Keratinocyte (primary cell): ENCODE measurements at regions not wholly inside any gene's neighbourhood (a gene's known extent, or its start where the extent isn't known, plus 50 kb on each side); places are given as distances from the start of the nearest gene placed in this dataset.

Source experiments
- DNase-seq: peaks from one replicate; pipeline ENCODE4 v3.0.0-alpha.2; 2011; ENCODE audit warnings: low read depth, missing footprints, low spot score
- FAIRE-seq: peaks from 2 replicates; lab custom pipeline; 2011; peaks lifted over from hg19 to GRCh38; lab: Jason Lieb, UNC
- H2AFZ ChIP-seq: 2 replicates; pipeline ENCODE4 v1.6.0; 2012; ENCODE audit warnings: low read length, control low read depth, inconsistent platforms; ENCODE audit not compliant: control insufficient read depth
- H3K27ac ChIP-seq: 2 replicates; pipeline ENCODE4 v1.5.1; 2011; ENCODE audit warnings: low read length; ENCODE audit not compliant: control insufficient read depth, insufficient read depth
- H3K27me3 ChIP-seq: 3 replicates; pipeline ENCODE4 v1.6.0; 2011; ENCODE audit warnings: low read length; ENCODE audit not compliant: control insufficient read depth, insufficient read depth; ENCODE audit errors: extremely low read depth
- H3K36me3 ChIP-seq, 2 experiments: 2 replicates in 1 of 2; 3 replicates in 1 of 2; pipeline ENCODE4 v1.5.1; 2011; ENCODE audit warnings: low read length in 2 of 2, mild to moderate bottlenecking in 1 of 2; ENCODE audit not compliant: control insufficient read depth in 2 of 2, insufficient read depth in 2 of 2; ENCODE audit errors: extremely low read depth in 1 of 2
- H3K4me1 ChIP-seq: 3 replicates; pipeline ENCODE4 v1.5.1; 2011; ENCODE audit warnings: low read length; ENCODE audit not compliant: control insufficient read depth, insufficient read depth; ENCODE audit errors: extremely low read depth
- H3K4me2 ChIP-seq: 3 replicates; pipeline ENCODE4 v1.6.0; 2011; ENCODE audit warnings: low read depth, low read length; ENCODE audit not compliant: control insufficient read depth, insufficient read depth; ENCODE audit errors: extremely low read depth
- H3K4me3 ChIP-seq, 3 experiments: fragments of 200-600 bp in 1 of 3; sonication (generic) in 1 of 3; 2 replicates in 2 of 3; 3 replicates in 1 of 3; pipeline ENCODE4 v1.5.1; 2011 to 2016; ENCODE audit warnings: low read length in 3 of 3, mild to moderate bottlenecking in 3 of 3, control low read depth in 2 of 3, inconsistent platforms in 1 of 3, low read depth in 1 of 3, mixed read lengths in 1 of 3, mixed run types in 1 of 3, moderate library complexity in 1 of 3; ENCODE audit not compliant: control insufficient read depth in 2 of 3, insufficient read depth in 2 of 3; ENCODE audit errors: extremely low read depth in 1 of 3
- H3K79me2 ChIP-seq: 2 replicates; pipeline ENCODE4 v1.6.0; 2012; ENCODE audit warnings: low read length; ENCODE audit not compliant: control insufficient read depth, insufficient read depth
- H3K9ac ChIP-seq: 3 replicates; pipeline ENCODE4 v1.6.0; 2011; ENCODE audit warnings: low read length; ENCODE audit not compliant: control insufficient read depth, insufficient read depth; ENCODE audit errors: extremely low read depth
- H3K9me1 ChIP-seq: 3 replicates; pipeline ENCODE4 v1.6.0; 2011; ENCODE audit warnings: low read length; ENCODE audit not compliant: control insufficient read depth, insufficient read depth; ENCODE audit errors: extremely low read depth
- H3K9me3 ChIP-seq: 2 replicates; pipeline ENCODE4 v1.5.1; 2012; ENCODE audit warnings: low read depth, low read length; ENCODE audit not compliant: control insufficient read depth
- H4K20me1 ChIP-seq: 3 replicates; pipeline ENCODE4 v1.6.0; 2011; ENCODE audit warnings: low read length; ENCODE audit not compliant: control insufficient read depth, insufficient read depth; ENCODE audit errors: extremely low read depth
- CTCF ChIP-seq, 3 experiments: IDR thresholded peaks in 1 of 3; conservative IDR thresholded peaks in 1 of 3; optimal IDR thresholded peaks in 1 of 3; 2 replicates in 2 of 3; 3 replicates in 1 of 3; pipeline versions ENCODE3 to v1.5.1; 2011; ENCODE audit warnings: low read length in 3 of 3, mild to moderate bottlenecking in 3 of 3, moderate library complexity in 2 of 3, control low read depth in 1 of 3, inconsistent platforms in 1 of 3; ENCODE audit not compliant: insufficient read depth in 2 of 3; ENCODE audit errors: extremely low read depth in 1 of 3
- EZH2 ChIP-seq: IDR thresholded peaks from one replicate; pipeline ENCODE4 v1.6.1; 2012; ENCODE audit warnings: inconsistent platforms, mild to moderate bottlenecking, low read length, moderate library complexity
- dilution Hi-C: fragments of 300-500 bp; cut with MboI; formaldehyde crosslinking; loops from one replicate; pipeline ENCODE4 v1.7.0; 2020; ENCODE audit warnings: low sequenced_read_pairs; ENCODE audit not compliant: extremely low pct_ligation_motif_present

GRCh38 chr3:86733257-86733656 lies 257.7 kb downstream of the VGLL3 start:
- dilution Hi-C loops, result no loop called here
- Histone ChIP-seq H3K9ac (no peak overlapping the region), H3K27ac (no peak overlapping the region), H3K27me3 (no peaks in the 10 kb centered on the region), H2AFZ (no peak overlapping the region), H3K9me1 (no peaks in the 10 kb centered on the region), H4K20me1 (no peaks in the 10 kb centered on the region), H3K79me2 (no peaks in the 10 kb centered on the region), H3K36me3 (no peaks in the 10 kb centered on the region), H3K4me1 (no peaks in the 10 kb centered on the region), H3K4me3 (no peak overlapping the region), H3K4me2 (no peak overlapping the region), H3K9me3 (no peaks in the 10 kb centered on the region)
- TF ChIP-seq EZH2, result no peak
- no peak for TF ChIP-seq CTCF (optimal IDR thresholded peaks at IDR 0.05 in 1 of 3, IDR thresholded peaks at IDR 0.05 in 1 of 3, conservative IDR thresholded peaks at IDR 0.05 in 1 of 3; ENCODE audit: extremely low read depth in 1 of 3, insufficient read depth in 2 of 3, low read length in 3 of 3)
- FAIRE-seq (no peak), DNase-seq (no peak)

- H3K79me2 ChIP-seq, result no peaks in the 10 kb centered on the region
- no peak overlapping the region for H2AFZ ChIP-seq
- dilution Hi-C loops, result no loop called here
- H3K9me1 ChIP-seq, result no peaks in the 10 kb centered on the region
- H3K4me2 ChIP-seq, result no peak overlapping the region
- no peaks in the 10 kb centered on the region for H3K27me3 ChIP-seq
- DNase-seq (no peak), FAIRE-seq (no peak)
- H3K4me3 ChIP-seq, result no peak overlapping the region
- no peaks in the 10 kb centered on the region for H3K36me3 ChIP-seq
- H3K27ac ChIP-seq, result no peak overlapping the region
- no peaks in the 10 kb centered on the region for H4K20me1 ChIP-seq
- no peaks in the 10 kb centered on the region for H3K4me1 ChIP-seq
- no peak for TF ChIP-seq EZH2
- TF ChIP-seq CTCF (optimal IDR thresholded peaks at IDR 0.05 in 1 of 3, IDR thresholded peaks at IDR 0.05 in 1 of 3, conservative IDR thresholded peaks at IDR 0.05 in 1 of 3; ENCODE audit: extremely low read depth in 1 of 3, insufficient read depth in 2 of 3, low read length in 3 of 3), result no peak
- H3K9ac ChIP-seq, result no peak overlapping the region
- H3K9me3 ChIP-seq, result no peaks in the 10 kb centered on the region
Observed at GRCh38 chr3:86731501-86731901, 259.4 kb downstream of the VGLL3 start.
